ENCODE measurements at regions not wholly inside any gene's neighbourhood (a gene's known extent, or its start where the extent isn't known, plus 50 kb on each side); places are given as distances from the start of the nearest gene placed in this dataset.

DNA sequence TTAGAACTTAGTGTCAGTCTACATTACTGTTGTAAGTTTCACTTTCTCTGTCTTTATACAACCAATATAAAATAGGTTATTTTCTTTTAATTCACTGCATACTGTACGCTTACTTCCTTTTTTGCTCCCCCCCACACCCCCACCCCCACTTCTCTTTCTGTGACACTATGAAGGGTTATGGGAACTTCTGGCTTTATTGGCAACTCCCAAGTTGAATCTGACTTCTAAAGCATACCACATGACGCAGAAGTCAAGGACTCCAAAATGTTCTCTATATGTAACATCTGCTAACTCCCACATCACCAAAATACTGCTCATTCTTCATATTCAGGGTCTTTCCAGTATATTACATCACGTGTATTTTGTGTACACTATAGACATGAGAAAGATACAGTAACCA is 81.2 kb upstream of the ATXN7L3B start:
- H3K4me3 ChIP-seq (ENCODE audit: low read length in 2 of 2): no peak overlapping the region
- no peaks in the 10 kb centered on the region for H3K27me3 Mint-ChIP-seq
- H3K27me3 ChIP-seq (ENCODE audit: insufficient read depth, low read length): no peaks in the 10 kb centered on the region
- H3K4me1 Mint-ChIP-seq: peaks cover 0 to 1% (median 0%) of the 10 kb centered on the region in 4 donors
- DNase-seq: no peak
- ChIA-PET POLR2A (ENCODE audit: partially characterized antibody) (no interaction called here), CTCF (ENCODE audit: partially characterized antibody) (no interaction called here)
- no peak overlapping the region for H3K27ac ChIP-seq (ENCODE audit: low read depth, low read length)
- no peaks in the 10 kb centered on the region for H3K36me3 Mint-ChIP-seq
- no peaks in the 10 kb centered on the region for H3K36me3 ChIP-seq (ENCODE audit: insufficient read depth, low read length)
- H3K4me3 Mint-ChIP-seq: no peak overlapping the region
- no peaks in the 10 kb centered on the region for H3K4me1 ChIP-seq (ENCODE audit: insufficient read depth, low read length)
- no peaks in the 10 kb centered on the region for H3K9me3 ChIP-seq (ENCODE audit: control insufficient read depth in 1 of 2, low read length in 2 of 2)
- intact Hi-C loops (cut with micrococcal nuclease): no loop called here
- H3K9me3 Mint-ChIP-seq: no peaks in the 10 kb centered on the region
- no peak overlapping the region for H3K27ac Mint-ChIP-seq

DNA sequence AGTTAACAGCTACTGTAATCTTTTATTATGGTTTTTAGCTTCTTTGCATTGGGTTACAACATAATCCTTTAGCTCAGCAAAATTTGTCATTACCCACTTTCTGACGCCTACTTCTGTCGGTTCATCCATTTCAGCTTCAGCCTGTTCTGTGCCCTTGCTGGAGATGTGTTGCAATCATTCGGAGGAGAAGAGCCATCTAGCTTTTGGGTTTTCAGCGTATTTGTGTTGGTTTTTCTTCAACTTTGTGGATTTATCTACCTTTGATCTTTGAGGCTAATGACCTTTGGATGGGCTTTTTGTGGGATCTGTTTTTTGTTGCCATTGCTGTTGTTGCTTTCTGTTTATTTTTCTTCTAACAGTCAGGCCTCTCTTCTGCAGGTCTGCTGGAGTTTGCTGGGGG is 69.2 kb upstream of the ATXN7L3B start:
- H3K27me3 Mint-ChIP-seq: peaks cover 5 to 9% of the 10 kb centered on the region in 2 donors
- H3K4me3 Mint-ChIP-seq: no peak overlapping the region
- Histone ChIP-seq H3K4me1 (ENCODE audit: insufficient read depth, low read length) (no peaks in the 10 kb centered on the region), H3K4me3 (ENCODE audit: low read length in 2 of 2) (no peak overlapping the region), H3K27me3 (ENCODE audit: insufficient read depth, low read length) (no peaks in the 10 kb centered on the region), H3K36me3 (ENCODE audit: insufficient read depth, low read length) (no peaks in the 10 kb centered on the region), H3K27ac (ENCODE audit: low read depth, low read length) (no peak overlapping the region), H3K9me3 (ENCODE audit: control insufficient read depth in 1 of 2, low read length in 2 of 2) (no peaks in the 10 kb centered on the region)
- peaks cover 0 to 4% (median 0%) of the 10 kb centered on the region in 8 donors for H3K9me3 Mint-ChIP-seq
- H3K27ac Mint-ChIP-seq: no peak overlapping the region
- H3K4me1 Mint-ChIP-seq: no peaks in the 10 kb centered on the region
- intact Hi-C loops (cut with micrococcal nuclease): no loop called here
- ChIA-PET POLR2A (ENCODE audit: partially characterized antibody) (no interaction called here), CTCF (ENCODE audit: partially characterized antibody) (no interaction called here)
- no peaks in the 10 kb centered on the region for H3K36me3 Mint-ChIP-seq
- no peak for DNase-seq

- no peak overlapping the region for H3K4me3 ChIP-seq (ENCODE audit: low read length in 2 of 2)
- Mint-ChIP-seq H3K27me3 (peaks cover 2 to 4% of the 10 kb centered on the region in 2 donors), H3K4me1 (no peaks in the 10 kb centered on the region), H3K27ac (no peak overlapping the region), H3K4me3 (no peak overlapping the region), H3K36me3 (no peaks in the 10 kb centered on the region), H3K9me3 (no peaks in the 10 kb centered on the region)
- ChIA-PET CTCF (ENCODE audit: partially characterized antibody) (no interaction called here), POLR2A (ENCODE audit: partially characterized antibody) (no interaction called here)
- H3K4me1 ChIP-seq (ENCODE audit: insufficient read depth, low read length): no peaks in the 10 kb centered on the region
- no peak overlapping the region for H3K27ac ChIP-seq (ENCODE audit: low read depth, low read length)
- no peaks in the 10 kb centered on the region for H3K36me3 ChIP-seq (ENCODE audit: insufficient read depth, low read length)
- no peaks in the 10 kb centered on the region for H3K9me3 ChIP-seq (ENCODE audit: control insufficient read depth in 1 of 2, low read length in 2 of 2)
- H3K27me3 ChIP-seq (ENCODE audit: insufficient read depth, low read length): no peaks in the 10 kb centered on the region
- intact Hi-C loops (cut with micrococcal nuclease): no loop called here
- no peak for DNase-seq
These were observed 61.4 kb upstream of the ATXN7L3B start for GRCh38 chr12:74476234-74476633.

GRCh38 chr12:74481078-74481477 is 56.6 kb upstream of the ATXN7L3B start:
- intact Hi-C loops (cut with micrococcal nuclease): no loop called here
- no peak for DNase-seq
- no peaks in the 10 kb centered on the region for H3K9me3 Mint-ChIP-seq
- no peaks in the 10 kb centered on the region for H3K36me3 Mint-ChIP-seq
- H3K27me3 ChIP-seq (ENCODE audit: insufficient read depth, low read length): no peaks in the 10 kb centered on the region
- no peaks in the 10 kb centered on the region for H3K9me3 ChIP-seq (ENCODE audit: control insufficient read depth in 1 of 2, low read length in 2 of 2)
- H3K27ac Mint-ChIP-seq: no peak overlapping the region
- no peak overlapping the region for H3K27ac ChIP-seq (ENCODE audit: low read depth, low read length)
- peaks cover 2 to 4% of the 10 kb centered on the region in 2 donors for H3K27me3 Mint-ChIP-seq
- H3K4me1 ChIP-seq (ENCODE audit: insufficient read depth, low read length): no peaks in the 10 kb centered on the region
- ChIA-PET POLR2A (ENCODE audit: partially characterized antibody) (no interaction called here), CTCF (ENCODE audit: partially characterized antibody) (no interaction called here)
- H3K4me3 Mint-ChIP-seq: no peak overlapping the region
- H3K4me1 Mint-ChIP-seq: no peaks in the 10 kb centered on the region
- H3K4me3 ChIP-seq (ENCODE audit: low read length in 2 of 2): no peak overlapping the region
- no peaks in the 10 kb centered on the region for H3K36me3 ChIP-seq (ENCODE audit: insufficient read depth, low read length)

- Histone ChIP-seq H3K4me3 (ENCODE audit: low read length in 2 of 2) (no peak overlapping the region), H3K27me3 (ENCODE audit: insufficient read depth, low read length) (no peaks in the 10 kb centered on the region), H3K36me3 (ENCODE audit: insufficient read depth, low read length) (no peaks in the 10 kb centered on the region), H3K9me3 (ENCODE audit: control insufficient read depth in 1 of 2, low read length in 2 of 2) (no peaks in the 10 kb centered on the region), H3K27ac (ENCODE audit: low read depth, low read length) (no peak overlapping the region), H3K4me1 (ENCODE audit: insufficient read depth, low read length) (no peaks in the 10 kb centered on the region)
- ChIA-PET POLR2A (ENCODE audit: partially characterized antibody) (interaction anchor here (1.0 kb wide), 1 partner anchor 9 kb away, joined by 3 read pairs; no protein-coding TSS in a partner anchor), CTCF (ENCODE audit: partially characterized antibody) (no interaction called here)
- Mint-ChIP-seq H3K27ac (no peak overlapping the region), H3K36me3 (no peaks in the 10 kb centered on the region), H3K4me3 (no peak overlapping the region), H3K4me1 (no peaks in the 10 kb centered on the region), H3K9me3 (no peaks in the 10 kb centered on the region), H3K27me3 (peaks cover 2 to 4% of the 10 kb centered on the region in 2 donors)
- intact Hi-C loops (cut with micrococcal nuclease): no loop called here
- DNase-seq: no peak
These were observed 55.5 kb upstream of the ATXN7L3B start for GRCh38 chr12:74482115-74482514.

- Histone ChIP-seq H3K4me1 (ENCODE audit: insufficient read depth, low read length) (no peaks in the 10 kb centered on the region), H3K27me3 (ENCODE audit: insufficient read depth, low read length) (no peaks in the 10 kb centered on the region), H3K9me3 (ENCODE audit: control insufficient read depth in 1 of 2, low read length in 2 of 2) (no peaks in the 10 kb centered on the region), H3K36me3 (ENCODE audit: insufficient read depth, low read length) (no peaks in the 10 kb centered on the region), H3K4me3 (ENCODE audit: low read length in 2 of 2) (no peak overlapping the region), H3K27ac (ENCODE audit: low read depth, low read length) (no peak overlapping the region)
- POLR2A ChIA-PET (ENCODE audit: partially characterized antibody): interaction anchor here (1.0 kb wide), 1 partner anchor 8 kb away, joined by 3 read pairs; no protein-coding TSS in a partner anchor
- no peaks in the 10 kb centered on the region for H3K36me3 Mint-ChIP-seq
- intact Hi-C loops (cut with micrococcal nuclease): no loop called here
- peaks cover 2 to 4% of the 10 kb centered on the region in 2 donors for H3K27me3 Mint-ChIP-seq
- H3K4me1 Mint-ChIP-seq: no peaks in the 10 kb centered on the region
- no peak overlapping the region for H3K4me3 Mint-ChIP-seq
- no peaks in the 10 kb centered on the region for H3K9me3 Mint-ChIP-seq
- no peak for DNase-seq
- CTCF ChIA-PET (ENCODE audit: partially characterized antibody): interaction anchor here (0.5 kb wide), 1 partner anchor 235 kb away, joined by 3 read pairs; no protein-coding TSS in a partner anchor
- no peak overlapping the region for H3K27ac Mint-ChIP-seq
These were observed 54.6 kb upstream of the ATXN7L3B start for GRCh38 chr12:74483057-74483456.
